HepG2 (cell line): ENCODE measurements at regions not wholly inside any gene's neighbourhood (a gene's known extent, or its start where the extent isn't known, plus 50 kb on each side); places are given as distances from the start of the nearest gene placed in this dataset.

ENCODE experiments used
- CHD4 ChIP-seq: fragments of 200-600 bp; sonication (generic); IDR thresholded peaks from 2 replicates; pipeline ENCODE4 v1.7.0; 2017; ENCODE audit warnings: mild to moderate bottlenecking, low read length, borderline replicate concordance
- HDAC2 ChIP-seq: sonication (generic); formaldehyde crosslinking; IDR thresholded peaks from 2 replicates; pipeline ENCODE4 v1.4.0; 2020; ENCODE audit warnings: missing genetic modification reagents
- RBM22 ChIP-seq: fragments of 200-400 bp; formaldehyde crosslinking; optimal IDR thresholded peaks from 2 replicates; pipeline ENCODE3; 2017; ENCODE audit warnings: mild to moderate bottlenecking, low read length, moderate library complexity
- ZNF549 ChIP-seq: sonication (generic); formaldehyde crosslinking; IDR thresholded peaks from 2 replicates; pipeline ENCODE4 v1.5.0; 2020; ENCODE audit warnings: missing genetic modification reagents
- ZNF841 ChIP-seq: sonication (generic); formaldehyde crosslinking; IDR thresholded peaks from 2 replicates; pipeline ENCODE4 v1.8.1; 2023; ENCODE audit warnings: missing genetic modification reagents, borderline replicate concordance
- TF ChIP-seq, protein P1 (sequence below), 2 experiments: fragments of 450-650 bp in 1 of 2; sonication (generic) in 1 of 2; formaldehyde crosslinking in 1 of 2; IDR thresholded peaks; 2 replicates each; pipeline versions ENCODE4 v1.6.1 to v1.8.0; 2016 to 2022; ENCODE audit warnings: antibody characterized with exemption in 1 of 2, mild to moderate bottlenecking in 1 of 2, missing genetic modification reagents in 1 of 2
- TF ChIP-seq, protein P2 (sequence below): sonication (generic); formaldehyde crosslinking; IDR thresholded peaks from 2 replicates; pipeline ENCODE4 v1.5.0; 2020; ENCODE audit warnings: mild to moderate bottlenecking, missing genetic modification reagents, borderline replicate concordance
- TF ChIP-seq, protein P3 (sequence below): sonication (generic); formaldehyde crosslinking; IDR thresholded peaks from 2 replicates; pipeline ENCODE4 v1.5.0; 2020; ENCODE audit warnings: mild to moderate bottlenecking, missing genetic modification reagents, moderate library complexity

DNA sequence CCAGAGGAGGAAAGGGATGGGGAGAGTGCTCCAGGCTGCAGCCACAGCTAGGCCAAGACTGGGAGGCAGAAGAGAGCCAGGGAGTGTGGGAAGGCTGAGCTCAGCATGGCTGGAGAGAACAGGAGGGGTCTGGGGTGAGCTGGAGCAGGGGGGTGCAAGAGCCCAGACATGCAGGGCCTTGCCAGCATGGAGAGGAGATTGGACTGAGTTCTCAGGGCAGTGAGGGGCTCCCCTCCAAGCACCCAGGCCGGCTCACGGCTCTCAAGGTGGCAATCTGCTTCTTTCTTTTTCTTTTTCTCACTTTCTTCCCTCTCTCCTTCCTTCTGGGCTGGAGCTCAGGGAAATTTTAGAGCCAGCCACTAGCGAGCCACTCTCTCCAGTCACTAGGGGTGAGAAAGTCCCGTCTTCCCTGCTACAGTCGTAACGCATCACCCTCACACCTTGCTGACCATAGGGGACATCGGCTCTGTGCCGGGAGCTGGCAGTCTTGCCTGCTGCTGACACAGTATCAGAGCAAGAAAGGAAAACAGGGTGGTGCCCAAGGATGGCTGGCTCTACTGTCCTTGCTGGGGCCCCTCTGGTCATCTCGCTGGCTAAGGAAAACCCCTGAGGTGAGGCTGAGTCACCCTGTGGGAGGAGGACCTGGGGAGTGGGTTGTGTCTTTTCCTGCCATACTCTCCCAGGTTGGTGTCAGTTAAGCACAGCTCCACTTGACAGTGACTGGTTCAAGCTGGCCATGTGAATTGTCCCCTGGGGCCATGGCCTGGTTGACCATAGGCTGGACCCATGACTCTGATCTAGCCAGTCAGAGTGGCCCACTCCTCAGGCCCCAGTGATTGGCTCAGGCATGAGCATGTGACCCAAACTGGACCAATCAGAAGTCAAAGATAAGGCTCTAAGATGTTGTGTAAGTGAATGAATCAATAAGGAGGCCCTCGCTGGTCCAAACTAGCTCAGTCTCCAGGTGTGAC is 135.1 kb upstream of the PMEPA1 start:
- no peak for TF ChIP-seq ZNF841
- TF ChIP-seq, protein P1, sequence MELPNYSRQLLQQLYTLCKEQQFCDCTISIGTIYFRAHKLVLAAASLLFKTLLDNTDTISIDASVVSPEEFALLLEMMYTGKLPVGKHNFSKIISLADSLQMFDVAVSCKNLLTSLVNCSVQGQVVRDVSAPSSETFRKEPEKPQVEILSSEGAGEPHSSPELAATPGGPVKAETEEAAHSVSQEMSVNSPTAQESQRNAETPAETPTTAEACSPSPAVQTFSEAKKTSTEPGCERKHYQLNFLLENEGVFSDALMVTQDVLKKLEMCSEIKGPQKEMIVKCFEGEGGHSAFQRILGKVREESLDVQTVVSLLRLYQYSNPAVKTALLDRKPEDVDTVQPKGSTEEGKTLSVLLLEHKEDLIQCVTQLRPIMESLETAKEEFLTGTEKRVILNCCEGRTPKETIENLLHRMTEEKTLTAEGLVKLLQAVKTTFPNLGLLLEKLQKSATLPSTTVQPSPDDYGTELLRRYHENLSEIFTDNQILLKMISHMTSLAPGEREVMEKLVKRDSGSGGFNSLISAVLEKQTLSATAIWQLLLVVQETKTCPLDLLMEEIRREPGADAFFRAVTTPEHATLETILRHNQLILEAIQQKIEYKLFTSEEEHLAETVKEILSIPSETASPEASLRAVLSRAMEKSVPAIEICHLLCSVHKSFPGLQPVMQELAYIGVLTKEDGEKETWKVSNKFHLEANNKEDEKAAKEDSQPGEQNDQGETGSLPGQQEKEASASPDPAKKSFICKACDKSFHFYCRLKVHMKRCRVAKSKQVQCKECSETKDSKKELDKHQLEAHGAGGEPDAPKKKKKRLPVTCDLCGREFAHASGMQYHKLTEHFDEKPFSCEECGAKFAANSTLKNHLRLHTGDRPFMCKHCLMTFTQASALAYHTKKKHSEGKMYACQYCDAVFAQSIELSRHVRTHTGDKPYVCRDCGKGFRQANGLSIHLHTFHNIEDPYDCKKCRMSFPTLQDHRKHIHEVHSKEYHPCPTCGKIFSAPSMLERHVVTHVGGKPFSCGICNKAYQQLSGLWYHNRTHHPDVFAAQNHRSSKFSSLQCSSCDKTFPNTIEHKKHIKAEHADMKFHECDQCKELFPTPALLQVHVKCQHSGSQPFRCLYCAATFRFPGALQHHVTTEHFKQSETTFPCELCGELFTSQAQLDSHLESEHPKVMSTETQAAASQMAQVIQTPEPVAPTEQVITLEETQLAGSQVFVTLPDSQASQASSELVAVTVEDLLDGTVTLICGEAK (IDR thresholded peaks at IDR 0.05): no peak
- TF ChIP-seq, protein P1 (CRISPR knock-in tag; IDR thresholded peaks at IDR 0.05): no peak
- TF ChIP-seq, protein P2, sequence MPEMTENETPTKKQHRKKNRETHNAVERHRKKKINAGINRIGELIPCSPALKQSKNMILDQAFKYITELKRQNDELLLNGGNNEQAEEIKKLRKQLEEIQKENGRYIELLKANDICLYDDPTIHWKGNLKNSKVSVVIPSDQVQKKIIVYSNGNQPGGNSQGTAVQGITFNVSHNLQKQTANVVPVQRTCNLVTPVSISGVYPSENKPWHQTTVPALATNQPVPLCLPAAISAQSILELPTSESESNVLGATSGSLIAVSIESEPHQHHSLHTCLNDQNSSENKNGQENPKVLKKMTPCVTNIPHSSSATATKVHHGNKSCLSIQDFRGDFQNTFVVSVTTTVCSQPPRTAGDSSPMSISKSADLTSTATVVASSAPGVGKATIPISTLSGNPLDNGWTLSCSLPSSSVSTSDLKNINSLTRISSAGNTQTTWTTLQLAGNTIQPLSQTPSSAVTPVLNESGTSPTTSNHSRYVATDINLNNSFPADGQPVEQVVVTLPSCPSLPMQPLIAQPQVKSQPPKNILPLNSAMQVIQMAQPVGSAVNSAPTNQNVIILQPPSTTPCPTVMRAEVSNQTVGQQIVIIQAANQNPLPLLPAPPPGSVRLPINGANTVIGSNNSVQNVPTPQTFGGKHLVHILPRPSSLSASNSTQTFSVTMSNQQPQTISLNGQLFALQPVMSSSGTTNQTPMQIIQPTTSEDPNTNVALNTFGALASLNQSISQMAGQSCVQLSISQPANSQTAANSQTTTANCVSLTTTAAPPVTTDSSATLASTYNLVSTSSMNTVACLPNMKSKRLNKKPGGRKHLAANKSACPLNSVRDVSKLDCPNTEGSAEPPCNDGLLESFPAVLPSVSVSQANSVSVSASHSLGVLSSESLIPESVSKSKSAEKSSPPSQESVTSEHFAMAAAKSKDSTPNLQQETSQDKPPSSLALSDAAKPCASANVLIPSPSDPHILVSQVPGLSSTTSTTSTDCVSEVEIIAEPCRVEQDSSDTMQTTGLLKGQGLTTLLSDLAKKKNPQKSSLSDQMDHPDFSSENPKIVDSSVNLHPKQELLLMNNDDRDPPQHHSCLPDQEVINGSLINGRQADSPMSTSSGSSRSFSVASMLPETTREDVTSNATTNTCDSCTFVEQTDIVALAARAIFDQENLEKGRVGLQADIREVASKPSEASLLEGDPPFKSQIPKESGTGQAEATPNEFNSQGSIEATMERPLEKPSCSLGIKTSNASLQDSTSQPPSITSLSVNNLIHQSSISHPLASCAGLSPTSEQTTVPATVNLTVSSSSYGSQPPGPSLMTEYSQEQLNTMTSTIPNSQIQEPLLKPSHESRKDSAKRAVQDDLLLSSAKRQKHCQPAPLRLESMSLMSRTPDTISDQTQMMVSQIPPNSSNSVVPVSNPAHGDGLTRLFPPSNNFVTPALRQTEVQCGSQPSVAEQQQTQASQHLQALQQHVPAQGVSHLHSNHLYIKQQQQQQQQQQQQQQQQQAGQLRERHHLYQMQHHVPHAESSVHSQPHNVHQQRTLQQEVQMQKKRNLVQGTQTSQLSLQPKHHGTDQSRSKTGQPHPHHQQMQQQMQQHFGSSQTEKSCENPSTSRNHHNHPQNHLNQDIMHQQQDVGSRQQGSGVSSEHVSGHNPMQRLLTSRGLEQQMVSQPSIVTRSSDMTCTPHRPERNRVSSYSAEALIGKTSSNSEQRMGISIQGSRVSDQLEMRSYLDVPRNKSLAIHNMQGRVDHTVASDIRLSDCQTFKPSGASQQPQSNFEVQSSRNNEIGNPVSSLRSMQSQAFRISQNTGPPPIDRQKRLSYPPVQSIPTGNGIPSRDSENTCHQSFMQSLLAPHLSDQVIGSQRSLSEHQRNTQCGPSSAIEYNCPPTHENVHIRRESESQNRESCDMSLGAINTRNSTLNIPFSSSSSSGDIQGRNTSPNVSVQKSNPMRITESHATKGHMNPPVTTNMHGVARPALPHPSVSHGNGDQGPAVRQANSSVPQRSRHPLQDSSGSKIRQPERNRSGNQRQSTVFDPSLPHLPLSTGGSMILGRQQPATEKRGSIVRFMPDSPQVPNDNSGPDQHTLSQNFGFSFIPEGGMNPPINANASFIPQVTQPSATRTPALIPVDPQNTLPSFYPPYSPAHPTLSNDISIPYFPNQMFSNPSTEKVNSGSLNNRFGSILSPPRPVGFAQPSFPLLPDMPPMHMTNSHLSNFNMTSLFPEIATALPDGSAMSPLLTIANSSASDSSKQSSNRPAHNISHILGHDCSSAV (CRISPR knock-in tag): no peak
- TF ChIP-seq CHD4: no peak
- TF ChIP-seq, protein P3, sequence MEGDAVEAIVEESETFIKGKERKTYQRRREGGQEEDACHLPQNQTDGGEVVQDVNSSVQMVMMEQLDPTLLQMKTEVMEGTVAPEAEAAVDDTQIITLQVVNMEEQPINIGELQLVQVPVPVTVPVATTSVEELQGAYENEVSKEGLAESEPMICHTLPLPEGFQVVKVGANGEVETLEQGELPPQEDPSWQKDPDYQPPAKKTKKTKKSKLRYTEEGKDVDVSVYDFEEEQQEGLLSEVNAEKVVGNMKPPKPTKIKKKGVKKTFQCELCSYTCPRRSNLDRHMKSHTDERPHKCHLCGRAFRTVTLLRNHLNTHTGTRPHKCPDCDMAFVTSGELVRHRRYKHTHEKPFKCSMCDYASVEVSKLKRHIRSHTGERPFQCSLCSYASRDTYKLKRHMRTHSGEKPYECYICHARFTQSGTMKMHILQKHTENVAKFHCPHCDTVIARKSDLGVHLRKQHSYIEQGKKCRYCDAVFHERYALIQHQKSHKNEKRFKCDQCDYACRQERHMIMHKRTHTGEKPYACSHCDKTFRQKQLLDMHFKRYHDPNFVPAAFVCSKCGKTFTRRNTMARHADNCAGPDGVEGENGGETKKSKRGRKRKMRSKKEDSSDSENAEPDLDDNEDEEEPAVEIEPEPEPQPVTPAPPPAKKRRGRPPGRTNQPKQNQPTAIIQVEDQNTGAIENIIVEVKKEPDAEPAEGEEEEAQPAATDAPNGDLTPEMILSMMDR (CRISPR knock-in tag): no peak
- no peak for TF ChIP-seq ZNF549 (CRISPR knock-in tag)
- TF ChIP-seq HDAC2 (CRISPR knock-in tag): no peak
- no peak for TF ChIP-seq RBM22
